WI38 (cell line): ENCODE measurements at regions not wholly inside any gene's neighbourhood (a gene's known extent, or its start where the extent isn't known, plus 50 kb on each side); places are given as distances from the start of the nearest gene placed in this dataset.

ENCODE experiments used
- H3K4me3 ChIP-seq: 2 replicates; pipeline ENCODE4 v1.5.1; 2011; ENCODE audit warnings: low read depth, mild to moderate bottlenecking, control low read depth, low read length
- TF ChIP-seq, protein P1 (sequence below): IDR thresholded peaks from 2 replicates; pipeline ENCODE4 v1.5.1; 2012; ENCODE audit warnings: low read depth, mild to moderate bottlenecking, control low read depth, low read length

DNA sequence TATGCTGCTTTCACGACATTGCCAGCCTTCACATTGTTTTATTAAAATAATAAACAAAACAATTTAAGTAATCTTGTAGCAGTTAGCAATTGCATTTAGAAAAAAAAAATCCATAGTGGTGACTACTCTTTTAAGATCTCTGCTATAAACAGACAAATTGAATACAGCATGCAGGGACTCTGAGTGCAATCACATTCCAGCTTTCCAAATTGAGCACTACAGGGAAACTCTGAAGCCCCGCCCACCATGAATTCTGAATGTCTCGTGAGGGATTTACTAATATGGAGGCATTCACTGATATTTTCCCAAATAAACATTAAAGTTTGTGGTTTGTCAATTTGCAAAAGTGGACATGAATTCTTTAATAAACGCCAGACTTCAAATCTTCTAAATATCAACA, 698.8 kb downstream of the LIG4 start:
- TF ChIP-seq, protein P1, sequence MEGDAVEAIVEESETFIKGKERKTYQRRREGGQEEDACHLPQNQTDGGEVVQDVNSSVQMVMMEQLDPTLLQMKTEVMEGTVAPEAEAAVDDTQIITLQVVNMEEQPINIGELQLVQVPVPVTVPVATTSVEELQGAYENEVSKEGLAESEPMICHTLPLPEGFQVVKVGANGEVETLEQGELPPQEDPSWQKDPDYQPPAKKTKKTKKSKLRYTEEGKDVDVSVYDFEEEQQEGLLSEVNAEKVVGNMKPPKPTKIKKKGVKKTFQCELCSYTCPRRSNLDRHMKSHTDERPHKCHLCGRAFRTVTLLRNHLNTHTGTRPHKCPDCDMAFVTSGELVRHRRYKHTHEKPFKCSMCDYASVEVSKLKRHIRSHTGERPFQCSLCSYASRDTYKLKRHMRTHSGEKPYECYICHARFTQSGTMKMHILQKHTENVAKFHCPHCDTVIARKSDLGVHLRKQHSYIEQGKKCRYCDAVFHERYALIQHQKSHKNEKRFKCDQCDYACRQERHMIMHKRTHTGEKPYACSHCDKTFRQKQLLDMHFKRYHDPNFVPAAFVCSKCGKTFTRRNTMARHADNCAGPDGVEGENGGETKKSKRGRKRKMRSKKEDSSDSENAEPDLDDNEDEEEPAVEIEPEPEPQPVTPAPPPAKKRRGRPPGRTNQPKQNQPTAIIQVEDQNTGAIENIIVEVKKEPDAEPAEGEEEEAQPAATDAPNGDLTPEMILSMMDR = no peak
- no peak overlapping the region for H3K4me3 ChIP-seq

DNA sequence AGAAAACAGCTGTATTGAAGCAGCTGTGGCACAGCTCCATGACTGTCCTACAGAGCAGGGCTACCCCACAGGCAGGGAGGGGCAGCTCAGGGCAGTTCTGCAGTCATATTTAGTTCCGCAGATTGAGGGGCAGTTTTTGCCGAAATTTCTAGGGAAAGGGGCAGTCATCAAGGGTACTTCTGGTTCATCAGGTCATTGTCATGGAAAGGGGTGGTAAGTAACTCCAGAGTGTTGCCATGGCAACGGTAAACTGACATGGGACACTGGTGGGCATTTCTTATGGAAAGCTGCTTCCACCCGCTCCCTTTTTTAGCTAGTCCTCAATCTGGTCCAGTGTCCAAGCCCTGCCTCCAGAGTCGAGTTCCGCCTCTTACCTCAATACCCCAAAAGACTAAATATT, 702.8 kb downstream of the LIG4 start:
- no peak overlapping the region for H3K4me3 ChIP-seq
- TF ChIP-seq, protein P1 = no peak

DNA sequence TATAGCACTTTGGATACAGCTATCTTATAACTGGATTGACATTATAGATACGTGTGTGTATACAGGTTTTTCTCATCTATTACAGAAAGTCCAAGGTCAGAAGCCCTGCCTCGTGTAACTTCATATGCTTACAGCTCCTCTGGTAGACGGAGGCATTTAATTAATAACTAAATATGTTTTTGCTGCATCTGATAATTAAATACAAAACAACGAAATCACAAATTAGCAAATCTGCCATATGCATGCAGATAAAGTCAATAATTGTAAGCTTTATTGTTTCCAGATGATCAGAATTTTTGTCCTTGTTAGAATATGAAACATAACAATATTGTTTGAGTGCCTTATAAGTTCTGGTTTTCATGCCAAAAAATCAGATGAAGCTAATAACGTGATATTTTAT, 717.7 kb downstream of the LIG4 start:
- TF ChIP-seq, protein P1 = no peak
- no peak overlapping the region for H3K4me3 ChIP-seq

DNA sequence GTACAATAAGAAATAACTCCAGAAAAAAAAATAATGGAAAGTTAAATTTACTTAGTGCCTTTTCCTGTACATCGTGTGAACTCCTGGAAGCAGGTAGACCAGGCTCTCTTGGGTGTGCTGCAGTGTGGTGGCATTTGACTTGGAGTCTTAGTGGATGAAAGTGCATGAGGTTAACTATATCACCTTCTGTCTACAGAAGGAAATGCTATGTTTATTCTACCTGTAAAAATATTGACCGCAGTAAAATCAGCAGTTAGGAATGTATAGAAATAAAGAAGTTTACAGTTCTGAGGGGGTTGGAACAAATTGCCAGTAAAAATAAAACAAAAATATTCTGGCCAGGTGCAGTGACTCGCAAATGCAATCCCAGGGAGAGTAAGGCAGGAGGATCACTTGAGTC, 722.1 kb downstream of the LIG4 start:
- no peak overlapping the region for H3K4me3 ChIP-seq
- TF ChIP-seq, protein P1 = no peak

DNA sequence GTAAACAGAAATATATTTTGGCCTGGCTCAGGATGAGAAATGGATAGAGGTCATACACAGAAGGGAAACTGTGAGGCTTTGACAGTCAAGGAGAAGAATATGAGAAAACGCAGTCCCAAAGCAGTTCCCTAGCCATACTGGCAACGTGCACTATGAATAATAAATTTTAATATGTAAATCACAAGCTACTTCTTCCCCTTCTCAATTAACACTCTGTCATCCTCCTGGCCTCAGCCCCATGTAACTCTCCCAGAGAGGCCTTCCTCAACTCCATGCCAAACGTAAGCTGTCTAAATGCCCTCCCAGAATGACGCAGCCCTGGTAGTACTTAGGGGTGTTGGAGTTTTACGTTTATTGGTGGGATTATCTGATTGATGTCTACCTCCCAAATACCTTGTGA, 732.6 kb downstream of the LIG4 start:
- TF ChIP-seq, protein P1 = no peak
- H3K4me3 ChIP-seq = no peak overlapping the region

DNA sequence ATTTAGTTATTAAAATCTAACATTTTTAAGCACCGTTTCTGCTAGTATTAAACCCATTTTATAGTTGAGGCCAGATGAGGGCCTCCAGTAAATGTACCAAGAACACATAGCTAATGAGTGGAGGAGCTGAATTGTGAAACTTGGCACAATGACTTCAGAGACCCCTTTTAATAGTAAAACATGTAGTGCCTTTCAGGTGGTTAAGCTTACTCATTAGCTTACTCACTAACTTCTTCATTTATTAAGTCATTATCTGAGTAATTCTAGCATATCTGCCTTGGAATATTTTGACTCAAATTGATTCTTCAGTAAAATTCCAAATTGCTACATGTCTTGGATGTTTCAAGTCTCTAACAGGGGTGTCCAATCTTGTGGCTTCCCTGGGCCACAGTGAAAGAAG, 735.2 kb downstream of the LIG4 start:
- TF ChIP-seq, protein P1 = no peak

DNA sequence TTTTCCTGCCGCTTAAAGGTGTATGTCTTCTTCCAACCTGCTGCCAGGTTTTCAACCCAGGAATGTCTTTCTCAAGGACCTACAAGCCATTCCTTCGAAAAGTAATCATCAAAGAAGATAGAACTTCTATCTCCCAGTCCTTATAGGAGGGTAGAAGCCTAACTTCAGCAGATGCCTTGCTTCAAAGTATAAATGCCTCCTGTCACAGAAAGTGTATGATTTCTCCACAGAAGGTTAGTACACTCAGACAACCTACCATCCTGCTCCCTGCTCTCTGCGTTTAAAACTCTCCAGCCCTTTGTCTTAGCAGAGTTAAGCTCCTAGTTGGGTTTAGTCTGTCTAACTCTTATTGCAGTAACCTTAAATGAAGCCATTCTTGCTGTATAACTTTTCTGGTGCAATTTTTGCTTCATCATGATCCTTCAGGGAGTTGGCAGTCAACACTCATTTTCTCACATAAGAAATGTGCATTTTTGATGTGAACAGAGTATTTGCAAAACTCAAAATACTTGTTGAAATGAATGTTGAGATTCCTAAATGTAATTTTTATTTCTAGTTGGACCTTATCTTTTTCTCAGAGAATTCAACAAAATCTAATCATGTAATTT, 737.5 kb downstream of the LIG4 start:
- H3K4me3 ChIP-seq = no peak overlapping the region
- TF ChIP-seq, protein P1 = no peak

More for the DNA sequence above, 735.2 kb downstream of the LIG4 start:
- no peak overlapping the region for H3K4me3 ChIP-seq
